HG03025 (cell line): ENCODE measurements at regions not wholly inside any gene's neighbourhood (a gene's known extent, or its start where the extent isn't known, plus 50 kb on each side); places are given as distances from the start of the nearest gene placed in this dataset.

Source experiments
- ATAC-seq: cut with Tn5 transposase; IDR thresholded peaks from one replicate; pipeline ENCODE4 v1.9.1; 2021; ENCODE audit warnings: mild to moderate bottlenecking, moderate library complexity; ENCODE audit not compliant: unreplicated experiment, low FRiP score

- ATAC-seq: no peak
Observed at GRCh38 chr9:13431692-13432091, 152.2 kb upstream of the MPDZ start.

GRCh38 chr9:13431222-13431536, 151.7 kb upstream of the MPDZ start:
- ATAC-seq: no peak

GRCh38 chr9:13430368-13431221, 151.1 kb upstream of the MPDZ start:
- ATAC-seq: no peak

GRCh38 chr9:13429301-13430190, 150.1 kb upstream of the MPDZ start:
- no peak for ATAC-seq

- no peak for ATAC-seq
Observed at GRCh38 chr9:13428766-13429165, 149.3 kb upstream of the MPDZ start.

- no peak for ATAC-seq
Observed at GRCh38 chr9:13427587-13427986, 148.1 kb upstream of the MPDZ start.

GRCh38 chr9:13426606-13427005, 147.1 kb upstream of the MPDZ start:
- ATAC-seq: no peak

- no peak for ATAC-seq
Observed at GRCh38 chr9:13424872-13425271, 145.4 kb upstream of the MPDZ start.

GRCh38 chr9:13424204-13424603, 144.7 kb upstream of the MPDZ start:
- no peak for ATAC-seq

GRCh38 chr9:13414349-13414748, 134.9 kb upstream of the MPDZ start:
- no peak for ATAC-seq

GRCh38 chr9:13412331-13412730, 132.8 kb upstream of the MPDZ start:
- ATAC-seq: no peak

- ATAC-seq: no peak
Observed at GRCh38 chr9:13411791-13412190, 132.3 kb upstream of the MPDZ start.

- no peak for ATAC-seq
Observed at GRCh38 chr9:13410566-13411031, 131.1 kb upstream of the MPDZ start.

GRCh38 chr9:13397661-13398060, 118.2 kb upstream of the MPDZ start:
- no peak for ATAC-seq

- no peak for ATAC-seq
Observed at GRCh38 chr9:13397220-13397619, 117.7 kb upstream of the MPDZ start.

- no peak for ATAC-seq
Observed at GRCh38 chr9:13396418-13396817, 116.9 kb upstream of the MPDZ start.

- no peak for ATAC-seq
Observed at GRCh38 chr9:13395156-13395555, 115.7 kb upstream of the MPDZ start.

- ATAC-seq: no peak
Observed at GRCh38 chr9:13388157-13388556, 108.7 kb upstream of the MPDZ start.

- no peak for ATAC-seq
Observed at GRCh38 chr9:13387734-13388067, 108.2 kb upstream of the MPDZ start.

GRCh38 chr9:13386935-13387733, 107.6 kb upstream of the MPDZ start:
- no peak for ATAC-seq

- ATAC-seq: no peak
Observed at GRCh38 chr9:13386316-13386715, 106.8 kb upstream of the MPDZ start.
